ENCODE measurements at regions not wholly inside any gene's neighbourhood (a gene's known extent, or its start where the extent isn't known, plus 50 kb on each side); places are given as distances from the start of the nearest gene placed in this dataset.

DNA sequence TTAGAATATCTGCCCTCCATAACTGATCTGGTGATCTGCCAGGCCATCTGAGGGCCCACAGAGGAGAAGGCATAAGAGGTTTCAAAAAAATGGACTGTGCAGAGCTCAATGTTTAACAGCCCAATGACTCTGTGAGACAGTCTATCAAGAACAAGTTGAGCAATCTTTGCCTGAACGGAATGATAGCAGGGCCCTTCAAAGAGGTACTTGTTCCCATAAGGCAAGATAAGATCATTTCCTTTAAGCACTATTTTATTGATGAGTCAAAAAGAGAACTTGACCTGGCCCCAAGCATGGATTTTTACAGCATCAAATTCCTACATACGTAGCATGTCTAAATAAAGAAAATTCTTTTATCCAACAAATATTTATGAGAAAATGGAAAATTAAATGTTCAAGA is 182.8 kb downstream of the IDS start:
- no peak for TF ChIP-seq PPARA (CRISPR knock-in tag; IDR thresholded peaks at IDR 0.05; ENCODE audit: borderline replicate concordance)
- TF ChIP-seq, protein P1, sequence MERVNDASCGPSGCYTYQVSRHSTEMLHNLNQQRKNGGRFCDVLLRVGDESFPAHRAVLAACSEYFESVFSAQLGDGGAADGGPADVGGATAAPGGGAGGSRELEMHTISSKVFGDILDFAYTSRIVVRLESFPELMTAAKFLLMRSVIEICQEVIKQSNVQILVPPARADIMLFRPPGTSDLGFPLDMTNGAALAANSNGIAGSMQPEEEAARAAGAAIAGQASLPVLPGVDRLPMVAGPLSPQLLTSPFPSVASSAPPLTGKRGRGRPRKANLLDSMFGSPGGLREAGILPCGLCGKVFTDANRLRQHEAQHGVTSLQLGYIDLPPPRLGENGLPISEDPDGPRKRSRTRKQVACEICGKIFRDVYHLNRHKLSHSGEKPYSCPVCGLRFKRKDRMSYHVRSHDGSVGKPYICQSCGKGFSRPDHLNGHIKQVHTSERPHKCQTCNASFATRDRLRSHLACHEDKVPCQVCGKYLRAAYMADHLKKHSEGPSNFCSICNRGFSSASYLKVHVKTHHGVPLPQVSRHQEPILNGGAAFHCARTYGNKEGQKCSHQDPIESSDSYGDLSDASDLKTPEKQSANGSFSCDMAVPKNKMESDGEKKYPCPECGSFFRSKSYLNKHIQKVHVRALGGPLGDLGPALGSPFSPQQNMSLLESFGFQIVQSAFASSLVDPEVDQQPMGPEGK (CRISPR knock-in tag; IDR thresholded peaks at IDR 0.05; ENCODE audit: borderline replicate concordance): no peak

Data from SK-N-SH treated with all-trans-retinoic acid at 6 μM for 48 hours (cell line).